GM18907 (cell line): ENCODE measurements at regions not wholly inside any gene's neighbourhood (a gene's known extent, or its start where the extent isn't known, plus 50 kb on each side); places are given as distances from the start of the nearest gene placed in this dataset.

Experiments
- ATAC-seq: cut with Tn5 transposase; IDR thresholded peaks from one replicate; pipeline ENCODE4 v1.9.1; 2021; ENCODE audit warnings: mild to moderate bottlenecking, moderate library complexity; ENCODE audit not compliant: unreplicated experiment

DNA sequence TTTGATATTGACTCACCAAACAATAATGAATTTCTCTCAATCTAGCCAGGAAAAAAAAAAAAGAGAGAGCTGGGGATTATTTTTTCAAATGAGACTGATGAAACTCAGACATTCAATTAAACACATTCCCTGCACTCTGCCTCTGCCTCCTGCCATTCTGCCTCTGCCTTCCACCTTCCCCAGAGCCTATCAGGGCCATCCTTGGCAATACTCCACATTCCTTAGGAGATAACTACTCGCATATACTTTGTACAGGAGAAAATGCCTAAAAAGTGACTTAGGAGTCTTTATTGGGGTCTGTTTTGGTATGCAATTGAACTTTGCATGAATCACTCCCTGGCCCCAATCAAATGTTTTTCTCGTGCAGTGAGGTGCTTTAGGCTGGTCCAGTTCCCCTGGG, 246.6 kb upstream of the PLET1 start:
- no peak for ATAC-seq

DNA sequence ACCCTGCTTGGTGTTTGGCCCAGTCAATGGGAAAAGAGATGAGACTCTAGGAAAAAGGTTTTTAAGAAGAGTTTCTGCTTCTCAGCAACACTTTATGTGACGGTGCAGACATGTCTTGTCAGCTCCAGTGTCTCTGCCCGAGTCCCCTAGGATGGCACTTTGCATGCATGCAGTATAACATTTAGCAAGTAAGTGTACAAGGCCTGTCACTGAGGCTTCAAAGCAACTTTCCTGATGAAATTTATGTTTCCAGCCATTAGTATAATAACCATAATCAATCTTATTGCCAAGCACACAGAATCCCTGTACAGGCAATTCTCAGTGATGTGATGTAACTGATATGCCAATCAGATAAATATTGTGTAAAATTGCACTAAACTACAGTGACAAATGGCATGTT, 248.1 kb upstream of the PLET1 start:
- no peak for ATAC-seq

GRCh38 chr11:112509300-112509699, 248.6 kb upstream of the PLET1 start:
- no peak for ATAC-seq

DNA sequence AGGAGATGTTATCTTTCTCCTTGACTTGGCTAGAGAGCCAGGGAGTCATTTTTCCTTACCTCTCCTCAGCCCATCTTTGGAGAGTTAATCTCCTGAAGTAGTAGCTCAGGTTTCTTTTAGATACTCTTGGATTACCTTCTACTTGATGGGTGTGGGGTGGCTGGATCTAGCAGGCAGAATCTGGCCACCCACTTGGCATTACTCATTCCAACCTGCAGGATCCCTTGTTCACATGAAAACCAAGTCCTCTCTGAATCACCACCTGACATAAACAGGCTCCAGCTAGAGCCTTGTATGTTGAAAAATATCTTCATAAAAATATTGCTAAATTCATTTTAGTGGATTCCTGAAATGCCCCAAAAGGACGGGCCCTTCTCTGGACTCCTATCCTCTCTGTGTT, 250.6 kb upstream of the PLET1 start:
- ATAC-seq: no peak

GRCh38 chr11:112511911-112512310, 251.3 kb upstream of the PLET1 start:
- no peak for ATAC-seq

GRCh38 chr11:112513417-112513816, 252.8 kb upstream of the PLET1 start:
- ATAC-seq: no peak

GRCh38 chr11:112514011-112514740, 253.5 kb upstream of the PLET1 start:
- no peak for ATAC-seq

GRCh38 chr11:112516261-112516660, 255.6 kb upstream of the PLET1 start:
- ATAC-seq: no peak

DNA sequence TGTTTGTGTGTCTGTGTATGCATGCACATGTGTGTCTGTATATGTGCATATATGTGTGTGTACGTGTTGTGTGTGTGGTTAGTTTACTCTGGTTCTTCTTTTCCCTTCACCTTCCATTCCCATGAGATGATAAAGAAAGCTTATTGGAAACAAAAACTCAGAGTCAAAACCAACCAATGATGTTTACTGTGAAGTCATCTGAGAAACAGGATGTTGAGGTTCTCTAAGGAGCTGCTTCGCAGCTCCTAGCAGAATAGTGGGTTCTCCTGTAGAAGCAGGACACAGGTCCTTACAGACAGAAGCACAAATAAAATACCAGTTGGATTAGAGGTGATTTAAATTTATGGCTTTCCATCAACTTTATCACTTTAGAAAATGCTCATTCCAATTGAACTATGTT, 256.1 kb upstream of the PLET1 start:
- no peak for ATAC-seq

GRCh38 chr11:112518371-112518770, 257.7 kb upstream of the PLET1 start:
- no peak for ATAC-seq

DNA sequence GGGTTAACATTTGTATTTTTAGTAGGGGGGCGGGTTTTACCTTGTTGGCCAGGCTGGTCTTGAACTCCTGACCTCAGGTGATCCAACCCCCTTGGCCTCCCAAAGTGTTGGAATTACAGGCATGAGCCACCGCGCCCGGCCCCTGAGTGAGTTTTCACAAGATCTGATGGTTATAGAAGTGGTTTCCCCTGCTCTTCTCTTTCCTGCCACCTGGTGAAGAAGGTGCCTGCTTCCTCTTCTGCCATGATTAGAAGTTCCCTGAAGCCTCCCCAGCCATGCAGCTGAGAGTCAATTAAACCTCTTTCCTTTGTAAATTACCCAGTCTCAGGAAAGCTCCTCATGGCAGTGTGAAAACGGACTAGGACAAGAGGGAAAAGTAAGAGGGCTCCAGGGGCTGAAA, 259.1 kb upstream of the PLET1 start:
- ATAC-seq: no peak

DNA sequence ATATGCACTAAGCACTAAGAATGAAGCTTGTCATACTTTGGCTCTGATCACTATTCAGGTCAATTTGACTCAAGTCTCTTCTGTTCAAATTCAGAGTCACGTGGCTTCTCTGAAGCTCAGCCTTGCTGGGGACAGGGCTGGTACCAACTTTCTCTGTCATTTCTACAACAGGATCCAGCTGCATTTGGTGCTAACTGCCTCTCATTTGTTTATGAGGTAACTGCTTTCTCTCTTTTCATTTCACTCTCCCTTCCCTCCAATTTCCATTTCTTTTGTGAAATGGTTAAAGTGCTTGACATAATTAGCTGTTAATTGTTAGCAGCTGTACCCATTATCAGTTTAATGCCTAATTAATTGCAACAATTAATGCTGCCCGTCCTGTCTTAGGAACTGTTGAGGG, 259.7 kb upstream of the PLET1 start:
- no peak for ATAC-seq

GRCh38 chr11:112522536-112522935, 261.9 kb upstream of the PLET1 start:
- no peak for ATAC-seq

- no peak for ATAC-seq
Measured at GRCh38 chr11:112523031-112523430, 262.4 kb upstream of the PLET1 start.

- no peak for ATAC-seq
Measured at GRCh38 chr11:112523477-112523876, 262.8 kb upstream of the PLET1 start.

DNA sequence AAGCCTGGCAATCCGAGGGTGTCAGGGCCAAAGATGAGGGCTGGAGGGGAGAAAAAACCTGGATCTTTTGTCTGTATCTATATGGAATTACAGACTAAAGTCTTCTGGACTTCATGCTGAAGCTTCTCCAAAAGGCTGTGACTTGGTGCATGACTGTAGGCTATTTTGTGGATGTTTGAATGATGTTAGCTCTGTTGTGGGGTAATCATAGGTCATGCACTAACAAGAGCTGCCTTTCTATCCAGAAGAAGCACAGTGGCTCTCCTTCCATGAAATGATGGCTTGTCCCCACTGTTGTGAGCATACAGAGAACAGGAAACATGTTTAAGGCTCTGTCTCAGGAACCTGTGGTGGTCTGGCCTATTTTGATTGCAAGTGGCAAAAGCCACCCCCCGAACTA, 263.3 kb upstream of the PLET1 start:
- no peak for ATAC-seq

- ATAC-seq: no peak
Measured at GRCh38 chr11:112524798-112525197, 264.1 kb upstream of the PLET1 start.

DNA sequence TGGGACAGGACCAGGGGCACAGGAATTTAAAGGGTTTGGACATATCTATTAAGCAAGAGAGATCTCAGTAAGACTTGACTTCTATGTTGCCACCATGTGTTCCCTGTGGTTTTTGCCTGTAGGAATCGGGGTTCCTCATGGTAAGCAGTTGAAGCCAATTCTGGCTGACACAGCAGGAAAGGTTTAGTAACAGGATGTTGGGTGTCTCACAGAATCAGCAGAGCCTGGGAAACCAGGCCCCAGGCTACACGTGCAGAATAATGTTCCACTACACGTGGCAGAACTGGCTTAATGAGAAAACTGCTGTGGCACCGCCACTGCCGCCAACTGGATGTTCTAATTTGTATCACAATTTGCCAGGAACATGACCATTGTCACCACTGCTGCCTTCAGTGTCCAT, 264.6 kb upstream of the PLET1 start:
- ATAC-seq: no peak

DNA sequence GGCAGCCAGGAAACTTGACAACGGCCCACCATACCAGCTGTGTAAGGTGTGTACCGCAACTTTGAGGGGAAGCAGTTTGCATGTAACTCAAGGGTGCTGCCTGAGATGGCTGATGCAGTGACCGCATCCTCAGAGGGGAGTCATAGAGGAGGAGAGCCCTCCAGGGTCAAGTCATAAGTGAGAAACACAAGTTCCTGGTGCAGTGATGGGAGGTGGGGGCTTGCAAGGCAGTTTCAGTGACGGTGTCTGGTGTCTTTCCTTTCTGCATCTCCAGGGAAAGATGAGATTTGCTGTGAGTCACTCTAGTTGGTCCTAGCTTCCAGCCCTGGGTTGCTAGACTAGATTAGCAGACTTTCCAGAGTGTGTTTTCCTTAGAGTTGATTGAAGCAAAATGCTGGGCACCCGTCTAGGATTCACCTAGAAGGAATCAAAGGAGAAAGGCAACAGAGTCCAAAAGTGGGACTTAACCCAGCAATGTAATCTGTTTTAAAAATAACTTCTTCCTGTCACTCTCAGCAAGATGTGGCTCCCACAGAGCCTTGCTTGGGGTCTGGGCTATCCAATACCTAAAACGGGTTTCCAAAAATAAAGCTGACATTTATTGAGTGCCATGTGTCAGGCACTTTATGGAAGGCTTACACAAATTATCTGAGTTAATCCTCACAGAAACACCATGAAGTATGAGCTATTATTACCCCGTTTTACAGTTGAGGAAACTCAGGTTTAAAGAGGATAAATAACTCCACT, 265.4 kb upstream of the PLET1 start:
- ATAC-seq: no peak

GRCh38 chr11:112526699-112527416, 266.2 kb upstream of the PLET1 start:
- no peak for ATAC-seq

- no peak for ATAC-seq
Measured at GRCh38 chr11:112529071-112529470, 268.4 kb upstream of the PLET1 start.

DNA sequence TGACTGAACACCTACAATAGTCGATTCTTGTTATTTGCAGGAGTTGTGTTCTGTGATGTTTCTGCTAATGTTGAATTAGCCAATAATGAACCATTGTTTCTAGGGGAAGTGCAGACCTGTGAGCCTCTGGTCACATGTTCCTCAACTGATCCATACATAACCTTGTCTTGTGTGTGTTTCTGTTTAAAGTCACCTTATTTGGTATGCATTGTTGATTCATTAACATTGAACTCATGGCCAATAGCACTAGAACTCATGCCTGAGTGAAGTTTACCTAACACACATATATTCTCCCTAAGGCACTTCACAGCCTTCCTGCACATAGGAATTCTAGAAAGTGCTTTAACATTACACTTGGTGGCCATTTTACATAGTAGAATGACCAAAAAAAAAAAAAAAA, 271.8 kb upstream of the PLET1 start:
- ATAC-seq: no peak
